ENCODE measurements at regions not wholly inside any gene's neighbourhood (a gene's known extent, or its start where the extent isn't known, plus 50 kb on each side); places are given as distances from the start of the nearest gene placed in this dataset.
A peak's percentile ranks its signal among the peaks of the same experiment; 100 is the strongest.

GRCh38 chr4:138879757-138880156, 135.8 kb upstream of the NOCT start:
- Histone ChIP-seq H3K4me2 (ENCODE audit: low read depth, low read length, poor library complexity, severe bottlenecking) (no peak overlapping the region), H3K27me3 (ENCODE audit: low read length) (no peaks in the 10 kb centered on the region), H3K4me1 (ENCODE audit: low read length) (peaks cover 2% of the 10 kb centered on the region; the same call in 1 of the 2 replicates), H3K9me3 (ENCODE audit: low read length) (no peaks in the 10 kb centered on the region), H4K20me1 (ENCODE audit: insufficient read depth, low read depth, low read length) (no peaks in the 10 kb centered on the region), H3K79me2 (ENCODE audit: low read length) (no peaks in the 10 kb centered on the region), H2AFZ (ENCODE audit: low read length) (no peak overlapping the region), H3K9ac (ENCODE audit: low read length) (no peak overlapping the region), H3K36me3 (ENCODE audit: insufficient read depth, low read length) (no peaks in the 10 kb centered on the region), H3K27ac (ENCODE audit: low read length) (no peak overlapping the region), H3K9me2 (replicated peaks; ENCODE audit: insufficient read depth, low read length) (no peaks in the 10 kb centered on the region), H3K4me3 (ENCODE audit: low read length) (no peak overlapping the region)
- no peak for DNase-seq

GRCh38 chr4:138875891-138876608, 139.5 kb upstream of the NOCT start:
- H4K20me1 ChIP-seq (ENCODE audit: insufficient read depth, low read depth, low read length): no peaks in the 10 kb centered on the region
- DNase-seq: no peak
- no peak overlapping the region for H2AFZ ChIP-seq (ENCODE audit: low read length)
- H3K27ac ChIP-seq (ENCODE audit: low read length): no peak overlapping the region
- H3K4me2 ChIP-seq (ENCODE audit: low read depth, low read length, poor library complexity, severe bottlenecking): no peak overlapping the region
- no peaks in the 10 kb centered on the region for H3K36me3 ChIP-seq (ENCODE audit: insufficient read depth, low read length)
- H3K9me3 ChIP-seq (ENCODE audit: low read length): no peaks in the 10 kb centered on the region
- no peak overlapping the region for H3K4me3 ChIP-seq (ENCODE audit: low read length)
- H3K27me3 ChIP-seq (ENCODE audit: low read length): no peaks in the 10 kb centered on the region
- H3K4me1 ChIP-seq (ENCODE audit: low read length): peaks cover 2% of the 10 kb centered on the region; the same call in 1 of the 2 replicates
- H3K79me2 ChIP-seq (ENCODE audit: low read length): no peaks in the 10 kb centered on the region
- no peaks in the 10 kb centered on the region for H3K9me2 ChIP-seq (replicated peaks; ENCODE audit: insufficient read depth, low read length)
- H3K9ac ChIP-seq (ENCODE audit: low read length): no peak overlapping the region

DNA sequence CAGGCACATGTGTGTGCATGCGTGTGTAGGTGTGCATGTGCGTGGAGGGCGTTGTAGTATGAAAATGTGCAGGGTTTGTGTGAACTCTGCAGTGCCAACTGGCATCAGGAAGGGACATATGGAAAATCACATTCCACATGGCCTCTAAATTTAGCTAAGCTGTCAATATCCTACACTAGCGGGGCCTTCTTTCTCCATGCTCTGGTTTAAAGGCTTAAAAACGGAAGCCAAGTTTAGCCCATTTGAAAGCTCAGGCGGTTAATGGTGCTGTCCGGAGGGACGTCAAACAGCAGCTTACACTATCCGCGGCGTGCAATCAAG, 144.1 kb upstream of the NOCT start:
- no peak for DNase-seq
- H3K27ac ChIP-seq (ENCODE audit: low read length): no peak overlapping the region
- H3K36me3 ChIP-seq (ENCODE audit: insufficient read depth, low read length): no peaks in the 10 kb centered on the region
- H3K9me2 ChIP-seq (replicated peaks; ENCODE audit: insufficient read depth, low read length): no peaks in the 10 kb centered on the region
- H3K79me2 ChIP-seq (ENCODE audit: low read length): no peaks in the 10 kb centered on the region
- no peaks in the 10 kb centered on the region for H3K9me3 ChIP-seq (ENCODE audit: low read length)
- H3K9ac ChIP-seq (ENCODE audit: low read length): no peak overlapping the region
- no peaks in the 10 kb centered on the region for H3K27me3 ChIP-seq (ENCODE audit: low read length)
- H3K4me2 ChIP-seq (ENCODE audit: low read depth, low read length, poor library complexity, severe bottlenecking): no peak overlapping the region
- peaks cover 2% of the 10 kb centered on the region; the same call in 1 of the 2 replicates for H3K4me1 ChIP-seq (ENCODE audit: low read length)
- no peaks in the 10 kb centered on the region for H4K20me1 ChIP-seq (ENCODE audit: insufficient read depth, low read depth, low read length)
- no peak overlapping the region for H2AFZ ChIP-seq (ENCODE audit: low read length)
- H3K4me3 ChIP-seq (ENCODE audit: low read length): no peak overlapping the region

DNA sequence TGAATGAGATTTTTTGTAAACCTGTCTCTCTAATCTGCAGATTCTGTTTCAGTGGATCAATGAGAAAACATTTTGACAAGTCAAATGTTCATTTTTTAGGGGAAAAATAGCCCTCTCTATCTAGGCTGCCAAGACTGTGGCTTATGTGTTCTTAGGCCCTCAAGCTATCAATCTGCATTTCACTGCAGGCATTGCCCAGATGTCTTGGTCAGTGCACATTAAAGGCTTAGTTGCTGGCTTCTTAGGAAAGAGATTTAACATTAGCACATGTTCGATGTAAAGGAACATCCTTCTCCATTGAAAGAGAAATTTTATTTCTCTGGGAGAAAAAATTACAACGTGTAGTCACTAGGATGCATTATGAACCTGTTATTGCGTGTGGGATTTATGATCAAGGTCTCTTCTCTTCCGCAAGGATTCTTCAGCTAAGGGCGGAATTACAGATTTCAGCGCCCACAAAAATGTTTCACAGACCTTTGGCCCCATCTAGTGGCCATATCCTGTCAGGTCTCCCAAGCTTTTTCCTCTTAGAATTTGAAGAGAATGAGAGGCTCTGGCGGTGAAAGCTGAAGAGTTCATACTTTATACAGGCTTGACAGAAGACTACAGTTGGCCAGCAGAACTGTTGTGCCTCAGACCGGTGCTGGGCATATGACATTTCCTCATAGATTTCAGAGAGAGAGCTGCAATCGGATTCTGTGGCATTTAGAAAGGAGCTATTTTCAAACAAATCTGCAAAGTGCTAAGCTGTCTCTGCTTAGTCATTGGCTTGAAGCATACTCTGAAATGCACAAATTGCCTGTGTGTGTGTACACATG, 144.6 kb upstream of the NOCT start:
- no peaks in the 10 kb centered on the region for H3K36me3 ChIP-seq (ENCODE audit: insufficient read depth, low read length)
- H3K27me3 ChIP-seq (ENCODE audit: low read length): no peaks in the 10 kb centered on the region
- no peaks in the 10 kb centered on the region for H3K9me3 ChIP-seq (ENCODE audit: low read length)
- no peak overlapping the region for H3K4me2 ChIP-seq (ENCODE audit: low read depth, low read length, poor library complexity, severe bottlenecking)
- peaks cover 2% of the 10 kb centered on the region; the same call in 1 of the 2 replicates for H3K4me1 ChIP-seq (ENCODE audit: low read length)
- no peaks in the 10 kb centered on the region for H3K79me2 ChIP-seq (ENCODE audit: low read length)
- no peaks in the 10 kb centered on the region for H4K20me1 ChIP-seq (ENCODE audit: insufficient read depth, low read depth, low read length)
- no peak overlapping the region for H3K4me3 ChIP-seq (ENCODE audit: low read length)
- H3K9me2 ChIP-seq (replicated peaks; ENCODE audit: insufficient read depth, low read length): no peaks in the 10 kb centered on the region
- peak; percentile 87 for DNase-seq
- no peak overlapping the region for H3K27ac ChIP-seq (ENCODE audit: low read length)
- peak overlapping the region; percentile 7; the same call in 1 of the 2 replicates for H3K9ac ChIP-seq (ENCODE audit: low read length)
- H2AFZ ChIP-seq (ENCODE audit: low read length): no peak overlapping the region

GRCh38 chr4:138869631-138870030, 145.9 kb upstream of the NOCT start:
- H3K4me3 ChIP-seq (ENCODE audit: low read length): no peak overlapping the region
- no peak overlapping the region for H3K4me2 ChIP-seq (ENCODE audit: low read depth, low read length, poor library complexity, severe bottlenecking)
- no peaks in the 10 kb centered on the region for H3K4me1 ChIP-seq (ENCODE audit: low read length)
- H3K36me3 ChIP-seq (ENCODE audit: insufficient read depth, low read length): no peaks in the 10 kb centered on the region
- no peak for DNase-seq
- no peaks in the 10 kb centered on the region for H3K9me2 ChIP-seq (replicated peaks; ENCODE audit: insufficient read depth, low read length)
- H3K79me2 ChIP-seq (ENCODE audit: low read length): no peaks in the 10 kb centered on the region
- H3K27ac ChIP-seq (ENCODE audit: low read length): no peak overlapping the region
- no peaks in the 10 kb centered on the region for H4K20me1 ChIP-seq (ENCODE audit: insufficient read depth, low read depth, low read length)
- no peak overlapping the region for H3K9ac ChIP-seq (ENCODE audit: low read length)
- no peaks in the 10 kb centered on the region for H3K9me3 ChIP-seq (ENCODE audit: low read length)
- no peaks in the 10 kb centered on the region for H3K27me3 ChIP-seq (ENCODE audit: low read length)
- no peak overlapping the region for H2AFZ ChIP-seq (ENCODE audit: low read length)

DNA sequence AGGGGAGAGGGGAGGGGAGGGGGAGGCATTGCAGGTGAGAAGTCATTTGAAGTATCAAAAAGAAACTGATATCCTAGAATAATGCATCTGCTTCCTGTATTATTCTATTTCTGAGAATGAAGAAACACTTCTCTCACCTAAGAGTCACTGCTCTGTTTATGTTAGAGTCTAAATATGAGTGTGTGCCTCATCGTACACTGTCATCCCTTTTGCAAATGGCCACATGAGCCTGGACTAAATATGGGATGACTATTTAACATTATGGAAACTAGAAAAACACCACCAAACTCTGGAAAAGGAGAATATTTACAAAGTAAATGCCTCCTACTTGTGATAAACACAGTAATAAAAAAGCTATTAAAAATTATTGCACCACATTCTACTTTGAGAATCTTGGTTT, 146.4 kb upstream of the NOCT start:
- Histone ChIP-seq H3K4me3 (ENCODE audit: low read length) (no peak overlapping the region), H3K9ac (ENCODE audit: low read length) (no peak overlapping the region)

GRCh38 chr4:138868562-138868961, 147.0 kb upstream of the NOCT start:
- Histone ChIP-seq H3K4me3 (ENCODE audit: low read length) (no peak overlapping the region), H3K36me3 (ENCODE audit: insufficient read depth, low read length) (no peaks in the 10 kb centered on the region), H3K9me3 (ENCODE audit: low read length) (no peaks in the 10 kb centered on the region), H3K79me2 (ENCODE audit: low read length) (no peaks in the 10 kb centered on the region), H3K9me2 (replicated peaks; ENCODE audit: insufficient read depth, low read length) (no peaks in the 10 kb centered on the region), H3K4me2 (ENCODE audit: low read depth, low read length, poor library complexity, severe bottlenecking) (no peak overlapping the region), H3K4me1 (ENCODE audit: low read length) (no peaks in the 10 kb centered on the region), H3K27ac (ENCODE audit: low read length) (no peak overlapping the region), H3K9ac (ENCODE audit: low read length) (no peak overlapping the region), H3K27me3 (ENCODE audit: low read length) (no peaks in the 10 kb centered on the region), H2AFZ (ENCODE audit: low read length) (no peak overlapping the region), H4K20me1 (ENCODE audit: insufficient read depth, low read depth, low read length) (no peaks in the 10 kb centered on the region)
- DNase-seq: no peak

More for the DNA sequence above, 146.4 kb upstream of the NOCT start:
- Histone ChIP-seq H3K9me3 (ENCODE audit: low read length) (no peaks in the 10 kb centered on the region), H2AFZ (ENCODE audit: low read length) (no peak overlapping the region), H3K4me1 (ENCODE audit: low read length) (no peaks in the 10 kb centered on the region), H3K27me3 (ENCODE audit: low read length) (no peaks in the 10 kb centered on the region), H3K36me3 (ENCODE audit: insufficient read depth, low read length) (no peaks in the 10 kb centered on the region), H3K4me2 (ENCODE audit: low read depth, low read length, poor library complexity, severe bottlenecking) (no peak overlapping the region), H3K27ac (ENCODE audit: low read length) (no peak overlapping the region), H4K20me1 (ENCODE audit: insufficient read depth, low read depth, low read length) (no peaks in the 10 kb centered on the region), H3K79me2 (ENCODE audit: low read length) (no peaks in the 10 kb centered on the region), H3K9me2 (replicated peaks; ENCODE audit: insufficient read depth, low read length) (no peaks in the 10 kb centered on the region)
- DNase-seq: no peak

DNA sequence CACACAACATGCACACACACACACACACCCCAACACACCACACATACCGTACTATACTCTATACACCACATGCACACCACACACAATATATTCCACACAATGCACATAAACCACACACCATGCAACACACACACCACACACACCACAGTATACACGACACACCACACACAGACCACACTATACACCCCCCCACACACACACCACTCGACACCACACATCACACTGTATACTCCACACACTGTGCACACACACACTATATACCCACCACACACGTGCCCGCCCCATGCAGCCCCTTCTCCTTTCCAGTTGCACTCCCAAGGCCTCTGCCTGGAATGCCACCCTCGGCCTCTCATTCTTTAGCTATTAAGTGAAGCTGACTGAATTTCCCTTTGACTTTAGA, 148.2 kb upstream of the NOCT start:
- Histone ChIP-seq H3K9ac (ENCODE audit: low read length) (no peak overlapping the region), H4K20me1 (ENCODE audit: insufficient read depth, low read depth, low read length) (no peaks in the 10 kb centered on the region), H3K4me3 (ENCODE audit: low read length) (no peak overlapping the region), H3K4me1 (ENCODE audit: low read length) (no peaks in the 10 kb centered on the region), H2AFZ (ENCODE audit: low read length) (no peak overlapping the region), H3K36me3 (ENCODE audit: insufficient read depth, low read length) (no peaks in the 10 kb centered on the region), H3K79me2 (ENCODE audit: low read length) (no peaks in the 10 kb centered on the region), H3K27me3 (ENCODE audit: low read length) (no peaks in the 10 kb centered on the region), H3K9me3 (ENCODE audit: low read length) (no peaks in the 10 kb centered on the region), H3K27ac (ENCODE audit: low read length) (no peak overlapping the region), H3K9me2 (replicated peaks; ENCODE audit: insufficient read depth, low read length) (no peaks in the 10 kb centered on the region), H3K4me2 (ENCODE audit: low read depth, low read length, poor library complexity, severe bottlenecking) (no peak overlapping the region)
- DNase-seq: no peak

Data from Karpas-422 (cell line).